Neural cell (in vitro differentiated cells): ENCODE measurements at regions not wholly inside any gene's neighbourhood (a gene's known extent, or its start where the extent isn't known, plus 50 kb on each side); places are given as distances from the start of the nearest gene placed in this dataset.

Experiments
- H2AFZ ChIP-seq: fragments of 200-600, 300-800 bp; sonication (generic), shearing (Covaris generic); 2 replicates; pipeline ENCODE4 v1.6.0; 2014; ENCODE audit warnings: low read depth, mild to moderate bottlenecking, antibody characterized with exemption, low read length, moderate library complexity
- H3F3A ChIP-seq: fragments of 200-600 bp; shearing (Covaris generic); 2 replicates; pipeline ENCODE4 v1.6.1; 2016; ENCODE audit warnings: mild to moderate bottlenecking, moderate library complexity, mixed read lengths, antibody characterized with exemption, low read length; ENCODE audit not compliant: insufficient read depth, poor library complexity, severe bottlenecking
- H3K27ac ChIP-seq: fragments of 200-600, 300-800 bp; sonication (generic), shearing (Covaris generic); 2 replicates; pipeline ENCODE4 v1.5.1; 2014; ENCODE audit warnings: mild to moderate bottlenecking, low read length, moderate library complexity
- H3K27me3 ChIP-seq: fragments of 300-800, 200-600 bp; sonication (generic), shearing (Covaris generic); 2 replicates; pipeline ENCODE4 v1.6.0; 2014; ENCODE audit warnings: mild to moderate bottlenecking, low read depth, low read length, moderate library complexity; ENCODE audit not compliant: insufficient read depth
- H3K36me3 ChIP-seq: fragments of 300-800, 200-600 bp; sonication (generic), shearing (Covaris generic); 2 replicates; pipeline ENCODE4 v1.5.1; 2014; ENCODE audit warnings: mild to moderate bottlenecking, antibody characterized with exemption, low read length, moderate library complexity; ENCODE audit not compliant: insufficient read depth
- H3K4me2 ChIP-seq: fragments of 300-800, 200-600 bp; sonication (generic), shearing (Covaris generic); 2 replicates; pipeline ENCODE4 v1.6.0; 2014; ENCODE audit warnings: mild to moderate bottlenecking, low read length
- H3K4me3 ChIP-seq: fragments of 300-800, 200-600 bp; sonication (generic), shearing (Covaris generic); 2 replicates; pipeline ENCODE4 v1.5.1; 2014; ENCODE audit warnings: mild to moderate bottlenecking, low read length, moderate library complexity
- H3K79me2 ChIP-seq: fragments of 200-600 bp; shearing (Covaris generic); replicated peaks from 2 replicates; pipeline ENCODE4 v1.6.0; 2014; ENCODE audit warnings: mild to moderate bottlenecking, low read length, moderate library complexity; ENCODE audit not compliant: insufficient read depth
- H3K9ac ChIP-seq: fragments of 300-800, 200-600 bp; sonication (generic), shearing (Covaris generic); 2 replicates; pipeline ENCODE4 v1.6.1; 2016; ENCODE audit warnings: mild to moderate bottlenecking, low read length, mixed read lengths
- H3K9me2 ChIP-seq: fragments of 200-600 bp; shearing (Covaris generic); 2 replicates; pipeline ENCODE4 v1.6.1; 2016; ENCODE audit warnings: mild to moderate bottlenecking, low read length, mixed read lengths; ENCODE audit not compliant: insufficient read depth
- H3K9me3 ChIP-seq: fragments of 200-600, 300-800 bp; sonication (generic), shearing (Covaris generic); 2 replicates; pipeline ENCODE4 v1.6.1; 2016; ENCODE audit warnings: mild to moderate bottlenecking, mixed run types, low read length, moderate library complexity, mixed read lengths
- H4K20me1 ChIP-seq: fragments of 200-600 bp; shearing (Covaris generic); 2 replicates; pipeline ENCODE4 v1.6.1; 2016; ENCODE audit warnings: mild to moderate bottlenecking, mixed run types; ENCODE audit not compliant: insufficient read depth
- CTCF ChIP-seq: fragments of 450-650 bp; IDR thresholded peaks from 2 replicates; pipeline ENCODE4 v1.5.1; 2014; ENCODE audit warnings: antibody characterized with exemption, mild to moderate bottlenecking, moderate library complexity; ENCODE audit not compliant: poor library complexity, severe bottlenecking
- EP300 ChIP-seq: fragments of 450-650 bp; conservative IDR thresholded peaks from 2 replicates; pipeline ENCODE4 v1.6.1; 2014; ENCODE audit warnings: antibody characterized with exemption, mild to moderate bottlenecking, moderate library complexity; ENCODE audit not compliant: poor library complexity, severe bottlenecking
- EZH2 ChIP-seq: fragments of 200-600, 300-800 bp; shearing (Covaris generic), sonication (generic); IDR thresholded peaks from 2 replicates; pipeline ENCODE4 v1.6.1; 2014; ENCODE audit warnings: antibody characterized with exemption, low read length, borderline replicate concordance, mild to moderate bottlenecking; ENCODE audit not compliant: insufficient read depth, poor library complexity, severe bottlenecking
- MXI1 ChIP-seq: fragments of 450-650 bp; conservative IDR thresholded peaks from 2 replicates; pipeline ENCODE4 v1.6.1; 2014; ENCODE audit warnings: antibody characterized with exemption, mild to moderate bottlenecking; ENCODE audit not compliant: poor library complexity, severe bottlenecking
- POLR2AphosphoS5 ChIP-seq: IDR thresholded peaks from 2 replicates; pipeline ENCODE4 v1.6.1; 2012
- RAD21 ChIP-seq: fragments of 450-650 bp; conservative IDR thresholded peaks from 2 replicates; pipeline ENCODE4 v1.6.1; 2014; ENCODE audit warnings: antibody characterized with exemption, mild to moderate bottlenecking, moderate library complexity
- REST ChIP-seq: IDR thresholded peaks from 2 replicates; pipeline ENCODE4 v1.6.1; 2012; ENCODE audit warnings: borderline replicate concordance
- SMC3 ChIP-seq: fragments of 450-650 bp; conservative IDR thresholded peaks from 2 replicates; pipeline ENCODE4 v1.6.1; 2014; ENCODE audit warnings: antibody characterized with exemption, mild to moderate bottlenecking, moderate library complexity; ENCODE audit not compliant: poor library complexity
- TAF1 ChIP-seq: IDR thresholded peaks from 2 replicates; pipeline ENCODE4 v1.6.1; 2012; ENCODE audit warnings: low read depth

DNA sequence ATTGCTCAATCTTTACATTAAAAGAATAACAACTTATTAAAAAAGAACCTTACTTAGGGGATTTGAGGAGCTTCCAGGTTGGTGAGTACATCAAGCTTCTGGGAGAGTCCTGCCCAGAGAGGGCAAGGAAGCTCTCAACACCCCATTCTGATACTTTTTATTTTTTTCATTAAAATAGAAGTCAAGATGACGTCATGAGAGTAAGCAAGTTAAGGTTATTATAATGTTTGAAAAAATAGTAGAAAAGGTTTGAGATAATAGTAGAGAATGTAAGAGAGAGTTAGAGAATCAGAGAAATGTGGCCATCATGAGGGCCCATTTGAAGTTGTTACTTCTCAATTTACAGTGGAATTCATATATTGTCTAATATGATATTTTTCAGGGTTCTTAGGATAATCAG is 221.0 kb upstream of the SLC16A7 start:
- no peak for TF ChIP-seq EP300
- no peak for TF ChIP-seq SMC3
- TF ChIP-seq POLR2AphosphoS5: no peak

DNA sequence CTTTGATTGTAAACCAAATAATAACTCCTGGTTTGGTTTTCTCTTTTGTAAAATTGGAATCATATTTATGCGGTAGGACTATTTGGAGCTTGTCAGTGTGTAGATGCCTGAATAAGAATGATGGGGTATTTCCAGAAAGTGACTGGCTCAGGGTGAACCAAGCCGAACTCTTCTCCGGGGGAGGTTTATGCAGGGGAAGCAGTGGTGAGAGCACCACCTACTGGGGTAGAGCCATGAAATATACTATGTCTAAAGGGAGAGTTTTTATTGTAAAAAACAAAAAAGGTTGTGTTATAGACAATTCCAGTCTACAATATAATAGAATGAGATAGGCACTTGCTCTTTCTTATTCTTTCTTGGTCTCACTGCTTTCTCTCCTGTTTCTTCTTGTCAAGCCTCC is 222.9 kb upstream of the SLC16A7 start:
- no peak overlapping the region for H3K9ac ChIP-seq
- H2AFZ ChIP-seq: no peak overlapping the region
- no peak overlapping the region for H3K4me3 ChIP-seq
- no peaks in the 10 kb centered on the region for H3K9me2 ChIP-seq
- H3K4me2 ChIP-seq: no peak overlapping the region
- H3K79me2 ChIP-seq: no peaks in the 10 kb centered on the region
- no peaks in the 10 kb centered on the region for H3K9me3 ChIP-seq
- H3K36me3 ChIP-seq: no peaks in the 10 kb centered on the region
- no peaks in the 10 kb centered on the region for H3F3A ChIP-seq
- no peaks in the 10 kb centered on the region for H3K27me3 ChIP-seq
- no peaks in the 10 kb centered on the region for H4K20me1 ChIP-seq
- no peak overlapping the region for H3K27ac ChIP-seq
- TF ChIP-seq EP300 (no peak), EZH2 (no peak), MXI1 (no peak), TAF1 (no peak), POLR2AphosphoS5 (no peak), SMC3 (no peak), RAD21 (no peak), REST (no peak), CTCF (no peak)

More for the DNA sequence above, 221.0 kb upstream of the SLC16A7 start:
- H3K9ac ChIP-seq: no peak overlapping the region
- H3K9me2 ChIP-seq: no peaks in the 10 kb centered on the region
- no peak overlapping the region for H3K4me3 ChIP-seq
- no peak overlapping the region for H3K27ac ChIP-seq
- no peak overlapping the region for H2AFZ ChIP-seq
- H3K36me3 ChIP-seq: no peaks in the 10 kb centered on the region
- H3K27me3 ChIP-seq: no peaks in the 10 kb centered on the region
- H3K4me2 ChIP-seq: no peak overlapping the region
- no peaks in the 10 kb centered on the region for H3K9me3 ChIP-seq
- H3F3A ChIP-seq: no peaks in the 10 kb centered on the region
- H4K20me1 ChIP-seq: no peaks in the 10 kb centered on the region
- no peaks in the 10 kb centered on the region for H3K79me2 ChIP-seq

GRCh38 chr12:59370933-59371332 is 224.9 kb upstream of the SLC16A7 start:
- H3F3A ChIP-seq: no peaks in the 10 kb centered on the region
- no peak overlapping the region for H3K9ac ChIP-seq
- H2AFZ ChIP-seq: no peak overlapping the region
- H3K36me3 ChIP-seq: no peaks in the 10 kb centered on the region
- H3K27ac ChIP-seq: no peak overlapping the region
- H3K9me2 ChIP-seq: no peaks in the 10 kb centered on the region
- no peak overlapping the region for H3K4me3 ChIP-seq
- H4K20me1 ChIP-seq: no peaks in the 10 kb centered on the region
- H3K4me2 ChIP-seq: no peak overlapping the region
- no peaks in the 10 kb centered on the region for H3K27me3 ChIP-seq
- TF ChIP-seq CTCF (no peak), POLR2AphosphoS5 (no peak), SMC3 (no peak), EZH2 (no peak), REST (no peak), RAD21 (no peak), MXI1 (no peak), EP300 (no peak), TAF1 (no peak)
- no peaks in the 10 kb centered on the region for H3K9me3 ChIP-seq
- no peaks in the 10 kb centered on the region for H3K79me2 ChIP-seq
